Renal cortical epithelial cell (primary cell): ENCODE measurements at regions not wholly inside any gene's neighbourhood (a gene's known extent, or its start where the extent isn't known, plus 50 kb on each side); places are given as distances from the start of the nearest gene placed in this dataset.
A peak's percentile ranks its signal among the peaks of the same experiment; 100 is the strongest.

ENCODE experiments used
- DNase-seq: peaks from one replicate; pipeline ENCODE4 v3.0.0-alpha.2; 2011; ENCODE audit warnings: low read depth

DNA sequence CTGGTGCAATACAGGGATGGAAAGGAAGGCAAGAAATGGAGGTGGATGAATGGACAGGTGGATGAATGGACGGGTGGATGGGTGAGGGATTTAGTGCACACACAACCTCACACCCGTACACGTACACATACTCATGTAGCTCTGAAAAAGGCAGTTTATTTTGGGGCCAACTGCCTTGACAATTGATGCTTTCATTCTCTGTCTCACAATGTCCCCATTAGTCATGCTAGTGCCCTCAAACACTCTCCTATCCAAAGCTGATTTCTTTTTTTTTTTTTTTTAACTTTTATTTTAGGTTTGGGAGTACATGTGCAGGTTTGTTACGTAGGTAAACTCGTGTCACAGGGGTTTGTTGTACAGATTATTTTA, 495.0 kb downstream of the DMAC1 start:
- no peak for DNase-seq

DNA sequence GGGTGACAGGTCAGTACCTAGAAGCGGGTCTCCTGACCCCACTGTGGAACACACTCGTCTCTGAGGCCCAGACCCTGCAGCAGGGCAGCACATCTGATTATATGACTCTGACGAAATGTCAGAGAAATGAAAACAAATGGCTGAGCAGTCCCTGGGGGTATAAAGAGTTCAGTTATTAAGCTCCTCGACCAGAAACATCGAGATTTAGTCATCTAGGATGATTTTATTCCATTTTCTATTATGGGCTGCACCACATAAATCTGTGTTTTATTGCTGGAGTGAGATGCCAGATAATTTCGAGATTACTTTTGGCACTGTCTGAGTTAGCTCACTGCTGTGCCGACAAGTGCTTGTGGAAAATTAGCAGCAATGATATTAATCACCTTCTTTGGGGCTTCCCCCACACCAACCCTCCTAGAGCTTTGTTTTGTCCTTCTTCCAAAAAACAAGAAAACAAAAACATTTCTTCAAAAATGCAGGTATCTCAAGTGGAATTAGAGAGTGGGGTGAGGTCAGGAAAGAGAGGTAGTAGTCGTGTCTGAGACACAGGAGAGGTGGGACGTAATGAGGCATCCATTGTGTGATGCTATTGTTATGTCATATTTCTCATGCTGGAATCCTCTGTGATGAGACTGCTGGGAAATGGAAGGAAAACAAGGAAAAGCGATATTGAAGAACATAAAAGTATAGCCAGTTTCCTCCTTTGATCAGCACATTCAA, 495.5 kb downstream of the DMAC1 start:
- DNase-seq = no peak

DNA sequence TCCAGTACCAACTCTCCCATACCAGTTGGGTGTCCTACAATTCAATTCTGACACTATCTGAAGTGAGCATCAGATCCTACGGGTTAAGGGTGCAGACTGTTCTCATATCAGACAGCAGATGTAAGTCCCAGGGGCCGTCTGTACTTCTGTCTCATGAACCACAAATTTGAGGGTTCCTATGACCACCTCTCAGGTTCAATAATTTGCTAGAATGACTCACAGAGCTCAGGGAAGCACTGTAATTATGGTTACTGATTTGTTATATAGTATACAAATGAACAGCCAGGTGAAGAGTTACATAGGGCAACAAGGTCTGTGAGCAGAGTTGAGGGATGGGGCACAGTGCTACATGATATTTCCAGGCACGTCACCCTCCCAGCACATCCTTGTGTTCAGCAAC, 499.1 kb downstream of the DMAC1 start:
- peak; percentile 28 for DNase-seq

GRCh38 chr9:7298123-7298522, 501.5 kb downstream of the DMAC1 start:
- DNase-seq = no peak

GRCh38 chr9:7297521-7297920, 502.1 kb downstream of the DMAC1 start:
- no peak for DNase-seq

DNA sequence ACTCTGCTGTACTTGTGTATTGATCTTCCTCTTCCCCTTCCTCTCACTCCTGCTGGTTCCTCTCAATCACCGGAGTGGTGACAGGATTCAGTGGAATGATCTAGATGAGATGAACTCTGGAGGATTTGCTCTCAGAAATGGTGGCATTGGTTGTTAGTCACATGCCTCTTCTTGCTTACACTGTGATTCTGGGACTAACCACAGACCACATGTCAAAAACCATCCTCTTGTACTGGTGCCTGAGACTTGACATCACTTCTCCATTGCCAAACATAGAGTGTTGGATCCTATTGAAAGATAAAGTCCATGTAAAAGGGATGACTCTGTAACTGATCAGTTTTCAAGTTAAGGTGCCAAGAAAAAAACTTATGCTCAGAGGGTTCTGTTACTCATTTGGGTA, 506.5 kb downstream of the DMAC1 start:
- no peak for DNase-seq

DNA sequence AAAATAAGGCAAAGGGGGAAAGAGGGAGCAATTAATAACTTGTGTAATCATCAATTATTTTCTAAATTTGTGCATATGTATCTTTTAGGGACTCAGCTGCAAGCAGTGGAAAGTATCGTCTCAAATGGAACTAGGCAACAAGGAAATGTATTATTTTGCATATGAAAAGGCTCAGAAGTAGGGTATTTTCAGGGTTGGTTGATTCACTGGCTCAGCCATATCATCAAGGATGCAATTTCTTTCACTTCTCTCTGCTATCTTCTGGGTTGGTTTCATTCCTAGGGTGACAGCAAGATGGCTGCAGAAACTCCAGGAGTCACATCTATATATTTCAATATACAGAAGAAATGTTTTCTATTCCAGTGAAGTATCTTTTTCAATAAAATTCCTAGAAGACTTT, 509.8 kb downstream of the DMAC1 start:
- DNase-seq = no peak

GRCh38 chr9:7287986-7288385, 511.6 kb downstream of the DMAC1 start:
- no peak for DNase-seq

- DNase-seq = no peak
These were observed 512.5 kb downstream of the DMAC1 start for GRCh38 chr9:7287065-7287464.

- DNase-seq = no peak
These were observed 513.5 kb downstream of the DMAC1 start for GRCh38 chr9:7286101-7286500.

GRCh38 chr9:7285199-7285598, 514.4 kb downstream of the DMAC1 start:
- DNase-seq = no peak

GRCh38 chr9:7284517-7284916, 515.1 kb downstream of the DMAC1 start:
- no peak for DNase-seq

DNA sequence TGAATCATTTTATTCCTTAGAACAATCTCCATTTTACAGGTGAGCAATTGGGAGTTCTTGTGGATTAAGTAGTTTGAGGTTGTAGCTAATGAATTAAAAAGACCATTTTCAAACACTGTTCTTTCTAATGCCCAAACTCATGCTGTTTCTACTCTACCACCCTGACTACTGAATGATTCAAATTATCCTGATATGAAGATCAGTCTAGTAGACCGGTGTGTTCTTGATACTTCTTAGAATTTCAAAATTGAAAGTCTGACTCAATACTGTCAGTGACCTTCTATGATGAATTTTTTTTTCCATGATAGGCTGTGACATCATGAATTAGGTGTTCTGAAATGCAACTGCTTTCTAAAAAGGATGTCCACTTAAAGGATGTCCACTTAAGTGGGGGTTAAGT, 515.5 kb downstream of the DMAC1 start:
- no peak for DNase-seq

DNA sequence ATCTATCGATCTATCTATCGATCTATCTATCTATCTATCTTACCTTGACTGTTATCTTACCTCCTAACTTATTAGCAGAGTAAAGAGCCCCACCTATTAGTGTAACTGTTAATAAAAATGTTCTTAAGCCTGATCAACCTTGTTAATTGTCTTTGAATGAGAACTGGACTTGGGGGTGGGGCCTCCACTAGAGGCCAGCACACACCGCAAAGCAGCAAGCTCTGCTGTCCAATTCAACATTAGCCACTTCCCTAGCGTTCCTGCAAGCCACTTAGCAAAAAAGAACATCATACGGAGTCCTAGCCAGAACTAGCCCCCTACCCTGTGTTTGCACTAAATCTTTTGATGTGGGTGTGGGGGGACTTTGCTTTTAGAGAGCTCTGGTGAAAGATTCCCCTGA, 515.8 kb downstream of the KDM4C start:
- DNase-seq = peak; percentile 16

GRCh38 chr9:7266911-7267595, 509.3 kb downstream of the KDM4C start:
- peak; percentile 79 for DNase-seq

DNA sequence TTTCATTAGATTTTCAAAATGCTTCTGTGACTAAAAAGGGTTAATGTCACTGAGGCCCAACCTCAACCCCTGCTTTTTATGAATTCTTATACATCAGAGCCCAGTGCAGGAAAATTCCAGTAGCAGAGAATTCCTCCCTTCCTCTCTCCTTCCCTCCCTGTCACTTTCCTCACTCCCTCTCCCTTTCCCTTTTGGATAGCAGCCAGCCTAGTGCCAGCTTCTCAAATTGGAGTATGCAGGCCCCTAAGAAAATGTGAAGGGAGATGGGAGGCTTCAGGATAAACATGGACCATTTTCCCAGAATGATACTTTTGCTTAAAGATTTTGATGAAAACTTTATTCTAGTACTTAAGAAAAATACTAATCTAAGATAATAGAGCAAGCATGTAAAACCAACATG, 507.4 kb downstream of the KDM4C start:
- DNase-seq = no peak

DNA sequence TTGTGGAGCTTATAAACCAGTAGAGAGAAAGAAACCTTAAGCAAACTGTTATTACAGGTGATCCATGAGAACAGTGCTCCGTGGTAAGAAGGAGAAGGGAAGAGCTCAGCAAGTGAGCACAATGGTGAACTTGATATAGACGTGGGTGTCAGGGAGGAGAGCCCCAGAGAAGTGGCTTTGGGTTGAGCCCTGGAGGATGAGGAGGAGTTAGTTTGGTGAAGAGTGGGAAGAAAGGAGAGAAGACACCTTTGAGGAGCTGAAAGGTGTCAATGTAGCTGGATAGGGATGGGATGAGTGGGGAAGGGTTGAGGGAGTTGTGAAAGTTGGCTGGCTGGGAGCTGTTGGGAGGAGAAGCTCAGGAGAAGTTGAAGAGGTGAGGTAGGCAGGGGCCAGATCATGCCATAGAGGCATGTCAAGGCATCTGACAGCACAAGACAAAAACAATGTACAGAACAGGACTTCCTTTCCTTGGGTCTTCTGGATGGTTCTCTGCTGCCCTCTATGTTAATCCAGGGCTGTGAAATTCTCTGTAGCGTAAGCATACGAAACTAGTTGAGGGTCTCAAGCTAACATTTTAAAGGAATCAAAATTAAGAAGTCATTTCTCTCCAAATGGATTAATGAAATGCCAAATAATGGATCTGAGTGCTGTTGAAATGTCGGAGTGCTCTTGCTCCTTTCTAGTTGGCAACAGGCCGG, 501.9 kb downstream of the KDM4C start:
- DNase-seq = no peak

DNA sequence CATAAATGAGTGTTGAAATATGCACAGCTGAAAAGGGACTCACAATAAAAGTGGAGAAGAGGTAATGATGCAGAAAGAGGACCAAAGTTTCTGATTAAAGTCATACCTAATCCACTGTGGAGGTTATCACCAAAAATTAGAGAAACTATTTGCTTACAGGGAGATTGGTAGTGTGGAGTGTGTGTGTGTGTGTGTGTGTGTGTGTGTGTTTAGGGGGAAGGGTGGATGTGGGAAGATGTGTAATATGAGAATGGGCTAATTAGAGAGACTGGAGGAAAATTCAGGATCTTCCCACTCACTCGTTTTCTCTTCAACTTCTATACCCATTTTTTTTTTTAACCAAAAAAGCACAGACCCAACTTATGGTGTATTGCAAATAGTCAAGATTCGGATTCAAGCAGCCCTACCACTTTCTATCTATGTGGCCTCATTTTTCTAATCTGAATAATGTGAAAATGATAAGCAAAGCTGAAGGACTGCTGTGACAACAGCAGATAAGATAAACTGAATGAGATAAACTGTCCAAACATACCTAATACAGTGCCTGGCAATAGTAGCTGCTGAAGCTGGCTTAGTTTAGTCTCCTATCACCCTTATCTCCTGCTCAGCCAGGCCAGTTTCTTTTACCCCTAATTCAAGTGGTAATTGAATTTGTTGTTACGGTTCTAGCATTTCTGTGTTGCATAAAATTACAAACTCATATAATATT, 501.1 kb downstream of the KDM4C start:
- DNase-seq = no peak

DNA sequence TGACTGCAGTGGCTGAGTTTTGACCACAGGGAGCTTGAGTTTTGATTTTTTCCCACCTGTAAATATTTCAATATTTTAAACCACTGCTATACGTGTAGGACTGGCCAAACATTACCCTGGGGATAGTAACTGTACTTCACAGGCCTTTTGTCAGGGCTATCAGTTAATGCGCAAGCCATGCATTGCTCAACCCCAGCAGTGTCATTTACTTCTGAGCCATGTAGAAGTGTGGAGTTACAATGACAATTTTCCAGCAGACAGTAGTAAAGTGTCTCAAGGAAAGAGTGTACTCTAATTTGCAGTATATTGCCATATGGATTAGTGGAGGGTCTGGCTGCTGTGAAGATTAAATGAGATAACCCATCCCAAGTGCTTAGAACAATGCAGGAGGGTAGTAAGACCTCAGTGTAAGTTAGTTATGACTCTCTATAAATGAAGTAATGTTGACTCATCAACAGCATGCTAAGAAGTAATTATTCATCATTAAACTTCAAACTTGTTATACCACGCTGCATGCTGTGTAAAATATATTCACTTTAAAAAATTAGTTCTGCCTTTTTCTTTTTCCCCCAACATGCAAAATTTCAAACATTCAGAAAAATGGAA, 489.2 kb downstream of the KDM4C start:
- peak; percentile 62 for DNase-seq

DNA sequence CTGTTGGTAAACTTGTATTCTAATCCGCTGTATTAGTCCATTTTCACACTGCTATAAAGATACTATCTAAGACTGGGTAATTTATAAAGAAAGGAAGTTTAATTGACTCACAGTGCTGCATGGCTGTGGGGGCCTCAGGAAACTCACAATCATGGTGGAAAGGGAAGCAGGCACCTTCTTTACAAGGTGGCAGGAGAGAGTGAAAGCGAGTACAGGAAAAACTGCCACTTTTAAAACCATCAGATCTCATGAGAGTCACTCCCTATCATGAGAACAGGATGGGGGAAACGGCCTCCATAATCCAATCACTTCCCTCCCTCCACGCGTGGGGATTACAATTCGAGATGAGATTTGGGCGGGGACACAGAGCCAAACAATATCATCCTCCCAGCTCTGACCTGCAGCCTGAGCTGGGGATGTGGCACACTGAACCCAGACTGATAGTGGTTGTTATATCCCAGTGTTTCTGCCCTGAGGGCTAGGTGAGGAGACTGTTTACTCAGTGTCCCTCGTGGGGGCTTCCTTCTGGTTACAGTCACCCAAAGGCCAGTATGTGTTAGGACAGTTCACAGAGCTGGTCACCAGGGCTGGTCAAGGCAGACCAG, 488.3 kb downstream of the KDM4C start:
- DNase-seq = no peak

DNA sequence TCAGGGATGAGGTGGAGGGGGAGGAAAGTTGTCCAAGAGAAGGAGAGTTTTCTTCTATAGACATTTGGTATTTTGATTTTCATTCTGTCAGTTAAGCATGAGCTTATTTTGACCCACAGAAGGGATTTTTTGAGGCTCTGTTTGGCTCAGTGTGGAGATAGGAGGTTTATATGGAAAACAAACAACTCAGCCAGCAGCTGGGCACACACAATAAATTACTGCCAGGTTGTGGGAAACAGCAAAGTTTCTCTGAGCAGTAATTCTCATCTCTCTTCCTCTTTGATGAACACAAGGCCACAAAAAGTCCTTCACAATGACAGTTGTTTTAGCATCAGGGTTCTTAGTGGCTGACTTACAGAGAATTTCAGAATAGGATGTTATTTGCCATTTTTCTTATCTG, 486.1 kb downstream of the KDM4C start:
- no peak for DNase-seq

GRCh38 chr9:7242126-7242525, 484.4 kb downstream of the KDM4C start:
- no peak for DNase-seq
